ENCODE measurements at regions not wholly inside any gene's neighbourhood (a gene's known extent, or its start where the extent isn't known, plus 50 kb on each side); places are given as distances from the start of the nearest gene placed in this dataset.

GRCh38 chr4:128524311-128524710 lies 236.7 kb upstream of the PGRMC2 start:
- no peak for DNase-seq

GRCh38 chr4:128521648-128522111 lies 234.1 kb upstream of the PGRMC2 start:
- no peak for DNase-seq

- no peak for DNase-seq
These were observed 233.5 kb upstream of the PGRMC2 start for GRCh38 chr4:128521156-128521555.

- DNase-seq: no peak
These were observed 231.7 kb upstream of the PGRMC2 start for GRCh38 chr4:128519163-128519830.

- no peak for DNase-seq
These were observed 230.3 kb upstream of the PGRMC2 start for GRCh38 chr4:128517739-128518510.

- DNase-seq: no peak
These were observed 229.6 kb upstream of the PGRMC2 start for GRCh38 chr4:128517096-128517738.

- no peak for DNase-seq
These were observed 228.8 kb upstream of the PGRMC2 start for GRCh38 chr4:128516301-128516969.

- no peak for DNase-seq
These were observed 226.3 kb upstream of the PGRMC2 start for GRCh38 chr4:128513664-128514484.

GRCh38 chr4:128512767-128513322 lies 225.2 kb upstream of the PGRMC2 start:
- DNase-seq: no peak

- no peak for DNase-seq
These were observed 224.5 kb upstream of the PGRMC2 start for GRCh38 chr4:128512161-128512560.

GRCh38 chr4:128510850-128511249 lies 223.2 kb upstream of the PGRMC2 start:
- no peak for DNase-seq

GRCh38 chr4:128502818-128503527 lies 215.4 kb upstream of the PGRMC2 start:
- DNase-seq: no peak

- no peak for DNase-seq
These were observed 213.6 kb upstream of the PGRMC2 start for GRCh38 chr4:128501239-128501638.

GRCh38 chr4:128488055-128488705 lies 200.6 kb upstream of the PGRMC2 start:
- no peak for DNase-seq

GRCh38 chr4:128484896-128485295 lies 197.3 kb upstream of the PGRMC2 start:
- DNase-seq: no peak

GRCh38 chr4:128483816-128484215 lies 196.2 kb upstream of the PGRMC2 start:
- DNase-seq: no peak

- no peak for DNase-seq
These were observed 195.4 kb upstream of the PGRMC2 start for GRCh38 chr4:128483041-128483440.

- no peak for DNase-seq
These were observed 194.3 kb upstream of the PGRMC2 start for GRCh38 chr4:128481752-128482480.

- DNase-seq: no peak
These were observed 193.3 kb upstream of the PGRMC2 start for GRCh38 chr4:128480945-128481344.

- DNase-seq: no peak
These were observed 189.9 kb upstream of the PGRMC2 start for GRCh38 chr4:128477540-128477939.

Measured in T-helper 9 cell (primary cell).